ENCODE measurements at regions not wholly inside any gene's neighbourhood (a gene's known extent, or its start where the extent isn't known, plus 50 kb on each side); places are given as distances from the start of the nearest gene placed in this dataset.

GRCh38 chr14:87497301-87497700 is 495.7 kb downstream of the GALC start:
- no peak for DNase-seq

- no peak for DNase-seq
Measured at GRCh38 chr14:87494010-87494409, 499.0 kb downstream of the GALC start.

- DNase-seq, result no peak
Measured at GRCh38 chr14:87492561-87492960, 500.4 kb downstream of the GALC start.

GRCh38 chr14:87491816-87492215 is 501.2 kb downstream of the GALC start:
- no peak for DNase-seq

- no peak for DNase-seq
Measured at GRCh38 chr14:87489196-87489819, 503.7 kb downstream of the GALC start.

GRCh38 chr14:87483271-87484260 is 509.4 kb downstream of the GALC start:
- no peak for DNase-seq

- DNase-seq, result no peak
Measured at GRCh38 chr14:87468531-87468930, 524.5 kb downstream of the GALC start.

- DNase-seq, result no peak
Measured at GRCh38 chr14:87467578-87467977, 525.4 kb downstream of the GALC start.

GRCh38 chr14:87465770-87466169 is 527.2 kb downstream of the GALC start:
- no peak for DNase-seq

GRCh38 chr14:87461704-87462103 is 531.3 kb downstream of the GALC start:
- DNase-seq, result no peak

- DNase-seq, result no peak
Measured at GRCh38 chr14:87457720-87458119, 535.3 kb downstream of the GALC start.

GRCh38 chr14:87450193-87450592 is 542.8 kb downstream of the GALC start:
- DNase-seq, result no peak

GRCh38 chr14:87449016-87449415 is 544.0 kb downstream of the GALC start:
- DNase-seq, result no peak

- no peak for DNase-seq
Measured at GRCh38 chr14:87443787-87444186, 549.2 kb downstream of the GALC start.

GRCh38 chr14:87443039-87443438 is 549.9 kb downstream of the GALC start:
- no peak for DNase-seq

- no peak for DNase-seq
Measured at GRCh38 chr14:87437158-87437557, 555.8 kb downstream of the GALC start.

GRCh38 chr14:87434680-87435079 is 558.3 kb downstream of the GALC start:
- no peak for DNase-seq

- DNase-seq, result no peak
Measured at GRCh38 chr14:87434011-87434410, 559.0 kb downstream of the GALC start.

GRCh38 chr14:87432698-87433097 is 560.3 kb downstream of the GALC start:
- DNase-seq, result no peak

- no peak for DNase-seq
Measured at GRCh38 chr14:87430810-87431209, 562.2 kb downstream of the GALC start.

GRCh38 chr14:87430214-87430613 is 562.8 kb downstream of the GALC start:
- DNase-seq, result no peak

- DNase-seq, result no peak
Measured at GRCh38 chr14:87419925-87420324, 573.1 kb downstream of the GALC start.

- no peak for DNase-seq
Measured at GRCh38 chr14:87411370-87411769, 581.6 kb downstream of the GALC start.

GRCh38 chr14:87409393-87409792 is 583.6 kb downstream of the GALC start:
- DNase-seq, result no peak
